A204.1 (cell line): ENCODE measurements at regions not wholly inside any gene's neighbourhood (a gene's known extent, or its start where the extent isn't known, plus 50 kb on each side); places are given as distances from the start of the nearest gene placed in this dataset.
"Not testable (repeated sequence)": the region's sequence is repeated elsewhere in the genome, so short reads cannot be mapped to it uniquely, and the experiment has no call there.

Source experiments
- FAIRE-seq: peaks from 2 replicates; lab custom pipeline; 2012; peaks lifted over from hg19 to GRCh38; lab: Jason Lieb, UNC

- FAIRE-seq, result no peak
These were observed 411.2 kb upstream of the HS3ST1 start for GRCh38 chr4:11839889-11840288.

- no peak for FAIRE-seq
These were observed 403.0 kb upstream of the HS3ST1 start for GRCh38 chr4:11831739-11832138.

- FAIRE-seq, result no peak
These were observed 395.9 kb upstream of the HS3ST1 start for GRCh38 chr4:11824566-11824965.

GRCh38 chr4:11821772-11822430 is 393.2 kb upstream of the HS3ST1 start:
- FAIRE-seq, result no peak

GRCh38 chr4:11817088-11817487 is 388.4 kb upstream of the HS3ST1 start:
- no peak for FAIRE-seq

- no peak for FAIRE-seq
These were observed 386.1 kb upstream of the HS3ST1 start for GRCh38 chr4:11814758-11815157.

- no peak for FAIRE-seq
These were observed 385.3 kb upstream of the HS3ST1 start for GRCh38 chr4:11813951-11814446.

GRCh38 chr4:11811521-11811920 is 382.8 kb upstream of the HS3ST1 start:
- not testable (repeated sequence) for FAIRE-seq

GRCh38 chr4:11805842-11806241 is 377.1 kb upstream of the HS3ST1 start:
- FAIRE-seq, result no peak

- no peak for FAIRE-seq
These were observed 373.1 kb upstream of the HS3ST1 start for GRCh38 chr4:11801466-11802446.

- FAIRE-seq, result no peak
These were observed 370.5 kb upstream of the HS3ST1 start for GRCh38 chr4:11799196-11799595.

GRCh38 chr4:11791797-11792196 is 363.1 kb upstream of the HS3ST1 start:
- no peak for FAIRE-seq

- FAIRE-seq, result no peak
These were observed 361.5 kb upstream of the HS3ST1 start for GRCh38 chr4:11790230-11790629.

GRCh38 chr4:11783588-11783987 is 354.9 kb upstream of the HS3ST1 start:
- no peak for FAIRE-seq

- no peak for FAIRE-seq
These were observed 354.2 kb upstream of the HS3ST1 start for GRCh38 chr4:11782859-11783258.

GRCh38 chr4:11777447-11777846 is 348.8 kb upstream of the HS3ST1 start:
- no peak for FAIRE-seq

- no peak for FAIRE-seq
These were observed 345.7 kb upstream of the HS3ST1 start for GRCh38 chr4:11774346-11774745.

GRCh38 chr4:11773798-11774197 is 345.1 kb upstream of the HS3ST1 start:
- FAIRE-seq, result no peak

- FAIRE-seq, result no peak
These were observed 340.7 kb upstream of the HS3ST1 start for GRCh38 chr4:11769434-11769833.

- FAIRE-seq, result no peak
These were observed 339.7 kb upstream of the HS3ST1 start for GRCh38 chr4:11768251-11768972.

GRCh38 chr4:11765849-11766453 is 337.3 kb upstream of the HS3ST1 start:
- peak; percentile 43 for FAIRE-seq
